Parathyroid adenoma (tissue), 2 donors: ENCODE measurements at regions not wholly inside any gene's neighbourhood (a gene's known extent, or its start where the extent isn't known, plus 50 kb on each side); places are given as distances from the start of the nearest gene placed in this dataset.

Experiments used
- H2AFZ ChIP-seq: fragments of 300-600 bp; sonication (generic); one replicate; pipeline ENCODE4 v1.7.0; 2017; ENCODE audit warnings: antibody characterized with exemption, mild to moderate bottlenecking
- H3K27ac ChIP-seq: fragments of 300-600 bp; sonication (generic); one replicate; pipeline ENCODE4 v1.7.0; 2017
- H3K27me3 ChIP-seq: fragments of 300-600 bp; sonication (generic); one replicate; pipeline ENCODE4 v1.7.0; 2017; ENCODE audit warnings: low read length; ENCODE audit not compliant: control insufficient read depth, insufficient read depth
- H3K36me3 ChIP-seq: fragments of 300-600 bp; sonication (generic); one replicate; pipeline ENCODE4 v1.7.0; 2017; ENCODE audit warnings: low read length; ENCODE audit not compliant: control insufficient read depth, insufficient read depth
- H3K4me1 ChIP-seq: fragments of 300-600 bp; sonication (generic); one replicate; pipeline ENCODE4 v1.7.0; 2017; ENCODE audit warnings: control low read depth
- H3K4me2 ChIP-seq: fragments of 300-600 bp; sonication (generic); one replicate; pipeline ENCODE4 v1.7.0; 2017; ENCODE audit warnings: low read length
- H3K4me3 ChIP-seq: fragments of 300-600 bp; sonication (generic); one replicate; pipeline ENCODE4 v1.7.0; 2017; ENCODE audit warnings: low read depth, low read length
- H3K79me2 ChIP-seq: fragments of 300-600 bp; sonication (generic); one replicate; pipeline ENCODE4 v1.7.0; 2017; ENCODE audit warnings: control low read depth
- H3K9ac ChIP-seq: fragments of 300-600 bp; sonication (generic); one replicate; pipeline ENCODE4 v1.7.0; 2017; ENCODE audit warnings: mild to moderate bottlenecking
- H3K9me3 ChIP-seq: fragments of 300-600 bp; sonication (generic); one replicate; pipeline ENCODE4 v1.7.0; 2017; ENCODE audit warnings: low read length; ENCODE audit not compliant: control insufficient read depth
- CTCF ChIP-seq: fragments of 300-600 bp; sonication (generic); IDR thresholded peaks from one replicate; pipeline ENCODE4 v1.7.0; 2017; ENCODE audit warnings: antibody characterized with exemption, mild to moderate bottlenecking
- donor health status: primary hyperparathyroidism.

GRCh38 chr3:72372161-72372560, 476.1 kb downstream of the SHQ1 start:
- Histone ChIP-seq H3K9me3 (no peaks in the 10 kb centered on the region), H3K27me3 (no peaks in the 10 kb centered on the region), H3K4me2 (no peak overlapping the region), H3K27ac (no peak overlapping the region), H3K9ac (no peak overlapping the region), H3K36me3 (no peaks in the 10 kb centered on the region), H3K4me1 (no peaks in the 10 kb centered on the region), H3K79me2 (no peaks in the 10 kb centered on the region), H2AFZ (no peak overlapping the region), H3K4me3 (no peak overlapping the region)
- no peak for TF ChIP-seq CTCF

DNA sequence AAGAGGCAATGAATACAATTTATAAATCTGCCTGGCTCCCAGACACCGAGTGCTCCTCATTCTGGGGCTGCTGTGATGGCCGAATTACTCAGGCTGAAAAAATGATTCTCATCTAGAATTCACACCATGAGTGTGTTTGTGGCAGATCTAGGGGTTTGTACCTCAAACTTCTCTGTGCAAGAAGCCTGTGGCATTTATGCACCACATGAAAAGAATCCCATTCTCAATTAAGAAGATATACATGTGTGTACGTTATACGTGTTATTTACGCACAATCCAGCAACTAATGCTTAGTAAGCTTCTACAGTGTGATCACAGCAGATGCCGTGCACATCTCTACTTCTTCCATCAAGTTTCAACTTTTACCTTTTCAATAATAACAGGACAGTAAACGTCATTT, 476.8 kb downstream of the SHQ1 start:
- Histone ChIP-seq H3K27ac (no peak overlapping the region), H3K4me1 (no peaks in the 10 kb centered on the region), H3K9ac (no peak overlapping the region), H3K4me3 (no peak overlapping the region), H3K36me3 (no peaks in the 10 kb centered on the region), H3K27me3 (no peaks in the 10 kb centered on the region), H3K79me2 (no peaks in the 10 kb centered on the region), H2AFZ (no peak overlapping the region), H3K4me2 (no peak overlapping the region), H3K9me3 (no peaks in the 10 kb centered on the region)
- no peak for TF ChIP-seq CTCF

DNA sequence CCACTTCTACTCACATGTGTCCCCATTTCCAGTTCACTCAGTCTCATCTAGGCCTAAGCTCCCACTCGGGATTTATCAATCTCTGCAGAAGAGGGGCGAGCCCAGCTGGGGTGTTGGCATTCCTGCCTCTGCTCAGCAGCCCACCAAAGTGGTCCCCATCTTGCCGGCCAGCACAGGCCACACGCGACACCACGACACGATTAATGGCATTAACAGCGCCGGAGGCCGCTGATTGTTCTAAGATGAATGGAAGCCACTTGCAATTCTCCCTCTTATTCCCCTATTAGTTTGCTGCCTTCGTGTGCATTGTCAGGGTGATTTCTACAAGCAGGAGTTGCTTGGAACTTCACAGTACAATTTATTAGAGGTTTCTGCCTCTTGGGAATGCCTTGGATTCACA, 477.3 kb downstream of the SHQ1 start:
- no peaks in the 10 kb centered on the region for H3K27me3 ChIP-seq
- H3K4me3 ChIP-seq = no peak overlapping the region
- no peak overlapping the region for H3K9ac ChIP-seq
- TF ChIP-seq CTCF = no peak
- H3K4me2 ChIP-seq = no peak overlapping the region
- H3K36me3 ChIP-seq = no peaks in the 10 kb centered on the region
- H2AFZ ChIP-seq = no peak overlapping the region
- no peaks in the 10 kb centered on the region for H3K4me1 ChIP-seq
- H3K79me2 ChIP-seq = no peaks in the 10 kb centered on the region
- H3K9me3 ChIP-seq = no peaks in the 10 kb centered on the region
- H3K27ac ChIP-seq = no peak overlapping the region

GRCh38 chr3:72369681-72370080, 478.6 kb downstream of the SHQ1 start:
- H2AFZ ChIP-seq = no peak overlapping the region
- H3K9ac ChIP-seq = no peak overlapping the region
- no peaks in the 10 kb centered on the region for H3K27me3 ChIP-seq
- TF ChIP-seq CTCF = no peak
- H3K79me2 ChIP-seq = no peaks in the 10 kb centered on the region
- H3K4me1 ChIP-seq = no peaks in the 10 kb centered on the region
- no peak overlapping the region for H3K4me2 ChIP-seq
- no peak overlapping the region for H3K27ac ChIP-seq
- H3K9me3 ChIP-seq = no peaks in the 10 kb centered on the region
- no peaks in the 10 kb centered on the region for H3K36me3 ChIP-seq
- no peak overlapping the region for H3K4me3 ChIP-seq

GRCh38 chr3:72368331-72368975, 479.8 kb downstream of the SHQ1 start:
- Histone ChIP-seq H2AFZ (no peak overlapping the region), H3K79me2 (no peaks in the 10 kb centered on the region), H3K27me3 (no peaks in the 10 kb centered on the region), H3K4me2 (no peak overlapping the region), H3K27ac (no peak overlapping the region), H3K4me1 (no peaks in the 10 kb centered on the region), H3K36me3 (no peaks in the 10 kb centered on the region), H3K9ac (no peak overlapping the region), H3K9me3 (no peaks in the 10 kb centered on the region), H3K4me3 (no peak overlapping the region)
- TF ChIP-seq CTCF = no peak
